ENCODE measurements at regions not wholly inside any gene's neighbourhood (a gene's known extent, or its start where the extent isn't known, plus 50 kb on each side); places are given as distances from the start of the nearest gene placed in this dataset.

GRCh38 chr5:173807181-173807655 is 80.9 kb upstream of the CPEB4 start:
- TF ChIP-seq RCOR1 (IDR thresholded peaks at IDR 0.05; ENCODE audit: insufficient replicate concordance, low read length) (no peak), FOS (IDR thresholded peaks at IDR 0.05; ENCODE audit: low read depth, low read length) (no peak), RAD21 (IDR thresholded peaks at IDR 0.05; ENCODE audit: low read length) (no peak), ELK1 (IDR thresholded peaks at IDR 0.05; ENCODE audit: borderline replicate concordance, low read depth, low read length) (no peak), NFE2L2 (IDR thresholded peaks at IDR 0.05; ENCODE audit: low read depth, low read length) (no peak), RFX5 (IDR thresholded peaks at IDR 0.05; ENCODE audit: low read depth, low read length) (no peak), CHD1 (IDR thresholded peaks at IDR 0.05; ENCODE audit: low read depth, low read length) (no peak), MAZ (IDR thresholded peaks at IDR 0.05; ENCODE audit: borderline replicate concordance, low read depth, low read length) (no peak), POLR2A (IDR thresholded peaks at IDR 0.05; ENCODE audit: low read depth, low read length) (no peak), USF2 (IDR thresholded peaks at IDR 0.05; ENCODE audit: low read depth, low read length) (no peak), MAFK (IDR thresholded peaks at IDR 0.05; ENCODE audit: low read depth, low read length) (no peak), CTCF (conservative IDR thresholded peaks at IDR 0.05; ENCODE audit: low read depth, low read length) (no peak)
- no peak overlapping the region for H3K4me2 ChIP-seq (ENCODE audit: low read depth, low read length)
- no peak overlapping the region for H3K56ac ChIP-seq (ENCODE audit: extremely low read depth, insufficient read depth, low read length)
- in situ Hi-C loops (cut with MboI; ENCODE audit: low sequenced_read_pairs) (no loop called here), intact Hi-C loops (cut with micrococcal nuclease) (no loop called here), dilution Hi-C loops (cut with HindIII; ENCODE audit: low sequenced_read_pairs, unreplicated experiment) (no loop called here)
- no peak overlapping the region for H2BK5ac ChIP-seq (ENCODE audit: low read depth, low read length, poor library complexity, severe bottlenecking)
- WGBS, 2 experiments (ENCODE audit: extremely low coverage in 2 of 2, insufficient read length in 1 of 2) = 86% methylated on average over 6 of the region's 17 CpGs; no CpG with 5 or more reads in 1 of the 2 experiments
- H4K5ac ChIP-seq (ENCODE audit: low read depth, low read length) = no peak overlapping the region
- H3K9ac ChIP-seq (ENCODE audit: low read depth, low read length) = no peak overlapping the region
- H4K20me1 ChIP-seq (ENCODE audit: insufficient read depth, low read length) = no peaks in the 10 kb centered on the region
- no peak for DNase-seq
- H3K4ac ChIP-seq (ENCODE audit: low read depth, low read length) = no peak overlapping the region
- H3K4me3 ChIP-seq (ENCODE audit: insufficient read depth, low read depth, low read length) = no peak overlapping the region
- no peak overlapping the region for H2BK120ac ChIP-seq (ENCODE audit: low read depth, low read length)
- H3K27me3 ChIP-seq (ENCODE audit: control insufficient read depth, insufficient read depth, low read length) = peaks cover 3% of the 10 kb centered on the region; the same call in 1 of the 2 replicates
- no peak overlapping the region for H3K23ac ChIP-seq (ENCODE audit: low read depth, low read length)
- H2AFZ ChIP-seq (replicated peaks; ENCODE audit: low read length, poor library complexity) = no peak overlapping the region
- no peak overlapping the region for H4K8ac ChIP-seq (ENCODE audit: low read depth in 2 of 2, low read length in 2 of 2)
- no peaks in the 10 kb centered on the region for H3K9me3 ChIP-seq (ENCODE audit: control insufficient read depth, insufficient read depth, low read length)
- H3K4me1 ChIP-seq (ENCODE audit: control insufficient read depth, insufficient read depth, low read length) = peaks cover 2% of the 10 kb centered on the region; the same call in 1 of the 2 replicates
- no peaks in the 10 kb centered on the region for H3K79me1 ChIP-seq (ENCODE audit: low read depth in 1 of 2, low read length in 2 of 2)
- ChIA-PET CTCF (no interaction called here), POLR2A (ENCODE audit: unreplicated experiment) (no interaction called here)
- no peak overlapping the region for H3K14ac ChIP-seq (replicated peaks; ENCODE audit: low read depth, low read length)
- no peak overlapping the region for H3K27ac ChIP-seq (ENCODE audit: insufficient read depth, low read length)
- H3K18ac ChIP-seq (ENCODE audit: low read depth, low read length) = no peak overlapping the region
- no TSS peak for BruUV-seq (replicated peaks)
- no peaks in the 10 kb centered on the region; the same call in 1 of the 2 replicates for H3K9me1 ChIP-seq (ENCODE audit: insufficient read depth, low read length)
- no peaks in the 10 kb centered on the region for H3K36me3 ChIP-seq (ENCODE audit: control insufficient read depth, insufficient read depth, low read length)
- H2BK20ac ChIP-seq (ENCODE audit: low read depth, low read length) = no peak overlapping the region
- no peak for ATAC-seq (ENCODE audit: low read depth)
- H4K91ac ChIP-seq (ENCODE audit: insufficient read depth, low read depth, low read length) = no peak overlapping the region
- no peak overlapping the region for H2AK5ac ChIP-seq (ENCODE audit: low read depth, low read length)
- no peak overlapping the region for H2AK9ac ChIP-seq (replicated peaks; ENCODE audit: low read depth, low read length, poor library complexity)
- H2BK15ac ChIP-seq (ENCODE audit: low read depth, low read length) = no peak overlapping the region
